ENCODE measurements at regions not wholly inside any gene's neighbourhood (a gene's known extent, or its start where the extent isn't known, plus 50 kb on each side); places are given as distances from the start of the nearest gene placed in this dataset.

DNA sequence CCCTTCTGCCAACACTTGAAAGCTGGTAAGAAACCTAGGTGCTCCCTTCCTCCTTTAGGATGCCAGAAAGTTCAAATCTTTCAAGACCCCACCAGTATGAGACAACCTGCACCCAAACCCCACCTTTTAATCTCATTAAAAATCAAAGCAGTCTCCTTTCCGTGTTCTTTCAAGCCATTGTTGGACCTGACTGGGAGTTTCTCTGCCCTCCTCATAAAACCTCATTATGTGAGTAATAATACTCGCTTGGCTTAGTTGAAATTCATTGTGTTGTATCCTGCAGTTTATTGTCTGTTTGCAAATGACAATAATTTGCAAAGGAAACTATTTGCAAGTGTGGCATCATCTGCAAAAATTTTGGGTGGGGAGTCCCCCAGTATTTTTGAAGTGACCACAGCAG, 133.2 kb upstream of the VEGFC start:
- no peak for TF ChIP-seq EZH2phosphoT487 (IDR thresholded peaks at IDR 0.05; ENCODE audit: borderline replicate concordance, low read depth, low read length)
- TF ChIP-seq, protein P1, sequence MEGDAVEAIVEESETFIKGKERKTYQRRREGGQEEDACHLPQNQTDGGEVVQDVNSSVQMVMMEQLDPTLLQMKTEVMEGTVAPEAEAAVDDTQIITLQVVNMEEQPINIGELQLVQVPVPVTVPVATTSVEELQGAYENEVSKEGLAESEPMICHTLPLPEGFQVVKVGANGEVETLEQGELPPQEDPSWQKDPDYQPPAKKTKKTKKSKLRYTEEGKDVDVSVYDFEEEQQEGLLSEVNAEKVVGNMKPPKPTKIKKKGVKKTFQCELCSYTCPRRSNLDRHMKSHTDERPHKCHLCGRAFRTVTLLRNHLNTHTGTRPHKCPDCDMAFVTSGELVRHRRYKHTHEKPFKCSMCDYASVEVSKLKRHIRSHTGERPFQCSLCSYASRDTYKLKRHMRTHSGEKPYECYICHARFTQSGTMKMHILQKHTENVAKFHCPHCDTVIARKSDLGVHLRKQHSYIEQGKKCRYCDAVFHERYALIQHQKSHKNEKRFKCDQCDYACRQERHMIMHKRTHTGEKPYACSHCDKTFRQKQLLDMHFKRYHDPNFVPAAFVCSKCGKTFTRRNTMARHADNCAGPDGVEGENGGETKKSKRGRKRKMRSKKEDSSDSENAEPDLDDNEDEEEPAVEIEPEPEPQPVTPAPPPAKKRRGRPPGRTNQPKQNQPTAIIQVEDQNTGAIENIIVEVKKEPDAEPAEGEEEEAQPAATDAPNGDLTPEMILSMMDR (conservative IDR thresholded peaks at IDR 0.05; ENCODE audit: low read length) = no peak
- H3K79me2 ChIP-seq (ENCODE audit: insufficient read depth, low read depth, low read length) = no peaks in the 10 kb centered on the region
- H3K4me3 ChIP-seq (ENCODE audit: low read depth, low read length, poor library complexity, severe bottlenecking) = no peak overlapping the region
- no peaks in the 10 kb centered on the region for H3K4me1 ChIP-seq (ENCODE audit: insufficient read depth, low read length, poor library complexity, severe bottlenecking)
- no peaks in the 10 kb centered on the region for H3K9me3 ChIP-seq (ENCODE audit: low read length)
- H4K20me1 ChIP-seq (ENCODE audit: insufficient read depth, low read length) = no peaks in the 10 kb centered on the region
- ChIA-PET POLR2A (no interaction called here), CTCF (ENCODE audit: unreplicated experiment) (no interaction called here)
- H3K4me2 ChIP-seq (ENCODE audit: low read length) = no peak overlapping the region
- no peaks in the 10 kb centered on the region for H3K36me3 ChIP-seq (ENCODE audit: insufficient read depth, low read length)
- BruUV-seq (replicated peaks) = no TSS peak
- no peak for DNase-seq (ENCODE audit: low spot score)
- H3K9me2 ChIP-seq (ENCODE audit: insufficient read depth, low read length) = no peaks in the 10 kb centered on the region
- H3K27ac ChIP-seq (ENCODE audit: low read depth, low read length, poor library complexity, severe bottlenecking) = no peak overlapping the region
- no peak overlapping the region for H2AFZ ChIP-seq (ENCODE audit: low read length)
- intact Hi-C loops (cut with micrococcal nuclease; ENCODE audit: unreplicated experiment) = no loop called here

- BruUV-seq (replicated peaks) = no TSS peak
- no peaks in the 10 kb centered on the region for H3K36me3 ChIP-seq (ENCODE audit: insufficient read depth, low read length)
- H2AFZ ChIP-seq (ENCODE audit: low read length) = no peak overlapping the region
- H3K4me1 ChIP-seq (ENCODE audit: insufficient read depth, low read length, poor library complexity, severe bottlenecking) = no peaks in the 10 kb centered on the region
- no peaks in the 10 kb centered on the region for H4K20me1 ChIP-seq (ENCODE audit: insufficient read depth, low read length)
- POLR2A ChIA-PET = no interaction called here
- H3K9me3 ChIP-seq (ENCODE audit: low read length) = no peaks in the 10 kb centered on the region
- no peak overlapping the region for H3K27ac ChIP-seq (ENCODE audit: low read depth, low read length, poor library complexity, severe bottlenecking)
- no peak overlapping the region for H3K4me3 ChIP-seq (ENCODE audit: low read depth, low read length, poor library complexity, severe bottlenecking)
- intact Hi-C loops (cut with micrococcal nuclease; ENCODE audit: unreplicated experiment) = no loop called here
- H3K9me2 ChIP-seq (ENCODE audit: insufficient read depth, low read length) = no peaks in the 10 kb centered on the region
- CTCF ChIA-PET (ENCODE audit: unreplicated experiment) = no interaction called here
- no peaks in the 10 kb centered on the region for H3K79me2 ChIP-seq (ENCODE audit: insufficient read depth, low read depth, low read length)
- TF ChIP-seq EZH2phosphoT487 (IDR thresholded peaks at IDR 0.05; ENCODE audit: borderline replicate concordance, low read depth, low read length) = no peak
- TF ChIP-seq, protein P1 (conservative IDR thresholded peaks at IDR 0.05; ENCODE audit: low read length) = no peak
- DNase-seq (ENCODE audit: low spot score) = no peak
- H3K4me2 ChIP-seq (ENCODE audit: low read length) = no peak overlapping the region
Observed at GRCh38 chr4:176927117-176927516, 134.4 kb upstream of the VEGFC start.

- POLR2A ChIA-PET = no interaction called here
- no peak overlapping the region for H3K4me3 ChIP-seq (ENCODE audit: low read depth, low read length, poor library complexity, severe bottlenecking)
- no peak for DNase-seq (ENCODE audit: low spot score)
- no peak overlapping the region for H3K4me2 ChIP-seq (ENCODE audit: low read length)
- no peaks in the 10 kb centered on the region for H3K9me3 ChIP-seq (ENCODE audit: low read length)
- no peaks in the 10 kb centered on the region for H3K36me3 ChIP-seq (ENCODE audit: insufficient read depth, low read length)
- BruUV-seq (replicated peaks) = no TSS peak
- no peaks in the 10 kb centered on the region for H3K79me2 ChIP-seq (ENCODE audit: insufficient read depth, low read depth, low read length)
- no peak overlapping the region for H2AFZ ChIP-seq (ENCODE audit: low read length)
- H3K9me2 ChIP-seq (ENCODE audit: insufficient read depth, low read length) = no peaks in the 10 kb centered on the region
- CTCF ChIA-PET (ENCODE audit: unreplicated experiment) = no interaction called here
- H3K4me1 ChIP-seq (ENCODE audit: insufficient read depth, low read length, poor library complexity, severe bottlenecking) = no peaks in the 10 kb centered on the region
- TF ChIP-seq EZH2phosphoT487 (IDR thresholded peaks at IDR 0.05; ENCODE audit: borderline replicate concordance, low read depth, low read length) = no peak
- TF ChIP-seq, protein P1 (conservative IDR thresholded peaks at IDR 0.05; ENCODE audit: low read length) = no peak
- H3K27ac ChIP-seq (ENCODE audit: low read depth, low read length, poor library complexity, severe bottlenecking) = no peak overlapping the region
- H4K20me1 ChIP-seq (ENCODE audit: insufficient read depth, low read length) = no peaks in the 10 kb centered on the region
- intact Hi-C loops (cut with micrococcal nuclease; ENCODE audit: unreplicated experiment) = no loop called here
Observed at GRCh38 chr4:176927664-176928063, 134.9 kb upstream of the VEGFC start.
